Lower leg skin (tissue), 4 donors: ENCODE measurements at regions not wholly inside any gene's neighbourhood (a gene's known extent, or its start where the extent isn't known, plus 50 kb on each side); places are given as distances from the start of the nearest gene placed in this dataset.
"Not testable (repeated sequence)": the region's sequence is repeated elsewhere in the genome, so short reads cannot be mapped to it uniquely, and the experiment has no call there.

Experiments used
- DNase-seq, 2 donors: peaks; one replicate each; pipeline ENCODE4 v3.0.0-alpha.2; 2019; ENCODE audit warnings: low spot score in 2 of 2
- H3K4me3 ChIP-seq: fragments of 200-600 bp; sonication (generic); 2 replicates; pipeline ENCODE4 v1.5.1; 2017; ENCODE audit warnings: mild to moderate bottlenecking, low read depth; ENCODE audit not compliant: poor library complexity, severe bottlenecking
- POLR2A ChIP-seq, 2 donors: fragments of 450-650 bp; IDR thresholded peaks; one replicate each; pipeline ENCODE4 v1.6.1; 2016 to 2017; ENCODE audit warnings: antibody characterized with exemption in 2 of 2, mild to moderate bottlenecking in 1 of 2, moderate library complexity in 1 of 2
- WGBS, 2 donors: methylation state at CpG; one replicate each; pipeline ENCODE4 v1.1.5; 2018; 5-methylcytosine and 5-hydroxymethylcytosine counted together
- intact Hi-C: fragments of 100-400 bp; cut with DNase I; formaldehyde crosslinking; loops from one replicate; pipeline ENCODE4 v1.15.0; 2023; ENCODE audit warnings: low total_unique reads
- TF ChIP-seq, protein P1 (sequence below), 3 donors: fragments of 450-650 bp; IDR thresholded peaks; one replicate each; pipeline ENCODE4 v1.5.1; 2016; ENCODE audit warnings: antibody characterized with exemption in 3 of 3, mild to moderate bottlenecking in 3 of 3, moderate library complexity in 2 of 3

DNA sequence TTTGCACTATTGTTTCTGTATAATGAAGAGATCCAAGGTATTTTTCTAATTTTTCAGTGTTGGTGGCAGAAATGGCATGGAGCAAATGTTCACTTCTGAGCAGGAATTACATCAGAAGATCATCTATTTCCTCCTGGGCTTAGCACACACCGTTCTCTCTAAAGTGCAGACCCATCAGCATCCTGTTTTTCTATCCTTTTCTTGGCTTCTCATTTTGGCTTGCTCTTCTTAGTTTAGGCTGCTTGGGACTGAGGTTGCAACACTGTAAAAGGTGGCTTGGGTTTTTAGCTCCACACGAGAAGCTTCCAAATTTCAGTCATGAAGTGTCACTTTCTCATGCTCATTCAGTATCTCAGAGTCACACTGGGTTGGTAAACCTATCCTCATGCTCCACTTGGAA lies 79.9 kb upstream of the SMIM30 start:
- DNase-seq = no peak
- WGBS, 2 donors = 41 to 56% methylated on average over 2 of the region's 2 CpGs
- TF ChIP-seq, protein P1, sequence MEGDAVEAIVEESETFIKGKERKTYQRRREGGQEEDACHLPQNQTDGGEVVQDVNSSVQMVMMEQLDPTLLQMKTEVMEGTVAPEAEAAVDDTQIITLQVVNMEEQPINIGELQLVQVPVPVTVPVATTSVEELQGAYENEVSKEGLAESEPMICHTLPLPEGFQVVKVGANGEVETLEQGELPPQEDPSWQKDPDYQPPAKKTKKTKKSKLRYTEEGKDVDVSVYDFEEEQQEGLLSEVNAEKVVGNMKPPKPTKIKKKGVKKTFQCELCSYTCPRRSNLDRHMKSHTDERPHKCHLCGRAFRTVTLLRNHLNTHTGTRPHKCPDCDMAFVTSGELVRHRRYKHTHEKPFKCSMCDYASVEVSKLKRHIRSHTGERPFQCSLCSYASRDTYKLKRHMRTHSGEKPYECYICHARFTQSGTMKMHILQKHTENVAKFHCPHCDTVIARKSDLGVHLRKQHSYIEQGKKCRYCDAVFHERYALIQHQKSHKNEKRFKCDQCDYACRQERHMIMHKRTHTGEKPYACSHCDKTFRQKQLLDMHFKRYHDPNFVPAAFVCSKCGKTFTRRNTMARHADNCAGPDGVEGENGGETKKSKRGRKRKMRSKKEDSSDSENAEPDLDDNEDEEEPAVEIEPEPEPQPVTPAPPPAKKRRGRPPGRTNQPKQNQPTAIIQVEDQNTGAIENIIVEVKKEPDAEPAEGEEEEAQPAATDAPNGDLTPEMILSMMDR (IDR thresholded peaks at IDR 0.05) = no peak
- TF ChIP-seq POLR2A (IDR thresholded peaks at IDR 0.05) = no peak
- intact Hi-C loops = no loop called here
- no peak overlapping the region for H3K4me3 ChIP-seq

DNA sequence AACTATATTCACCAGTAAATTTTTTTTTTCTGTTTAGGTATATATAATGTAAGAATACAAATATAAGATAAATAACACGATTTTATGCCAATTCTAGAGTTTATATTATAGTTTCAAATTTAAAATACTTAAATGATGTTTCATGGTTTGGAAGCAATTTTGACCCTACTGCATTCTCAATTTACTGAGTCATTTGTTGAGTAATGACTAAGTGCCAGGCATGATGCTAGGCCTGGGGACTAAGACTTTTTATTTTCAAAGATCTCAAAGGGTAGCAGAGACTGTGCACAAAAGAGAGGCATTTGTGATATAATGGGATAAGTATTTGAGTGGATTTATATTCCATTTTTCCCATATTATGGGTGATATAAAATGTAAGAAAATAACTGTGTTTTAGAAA lies 78.9 kb upstream of the SMIM30 start:
- intact Hi-C loops = no loop called here
- no peak for TF ChIP-seq POLR2A (IDR thresholded peaks at IDR 0.05)
- TF ChIP-seq, protein P1 (IDR thresholded peaks at IDR 0.05) = no peak
- H3K4me3 ChIP-seq = no peak overlapping the region
- DNase-seq = no peak
- 56 to 59% methylated on average over 1 of the region's 1 CpG for WGBS, 2 donors

DNA sequence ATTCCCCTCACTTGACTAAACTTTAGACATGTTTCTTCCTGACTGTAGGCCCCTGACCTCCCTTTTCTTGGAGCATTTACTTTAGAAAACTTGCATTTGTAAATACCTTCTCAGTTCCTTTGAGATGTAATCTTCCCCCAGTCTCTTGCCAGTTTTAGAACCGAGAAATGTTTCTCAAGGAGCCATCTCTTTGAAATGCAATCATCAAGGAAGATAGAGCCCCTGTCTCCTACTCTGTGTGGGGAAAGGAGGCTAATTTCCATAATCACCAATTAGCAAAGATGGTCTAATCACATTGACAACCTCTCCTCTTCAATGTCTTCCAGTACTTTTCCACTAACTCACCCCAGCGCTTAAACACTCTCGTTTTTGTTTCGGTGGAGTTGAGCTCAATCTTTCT lies 70.0 kb upstream of the SMIM30 start:
- intact Hi-C loops = no loop called here
- 51 to 60% methylated on average over 4 of the region's 4 CpGs for WGBS, 2 donors

DNA sequence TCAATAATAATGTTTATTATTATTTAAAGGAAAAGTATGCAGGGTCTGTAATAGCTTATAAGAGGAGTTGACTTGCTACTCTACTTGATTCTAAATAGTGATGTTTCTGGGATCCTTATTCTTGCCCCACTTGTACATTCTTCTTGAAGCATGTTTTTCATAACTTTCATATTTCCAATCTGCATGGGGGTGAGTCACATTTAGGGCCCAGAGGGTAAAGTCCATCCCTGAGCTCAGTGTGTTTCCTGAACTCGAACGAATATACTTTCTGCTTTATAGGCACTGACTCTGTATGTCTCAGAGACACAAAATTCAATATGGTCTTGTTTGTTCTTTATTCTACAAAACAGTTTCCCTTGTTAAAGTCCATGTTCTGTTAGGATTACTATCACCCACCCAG lies 61.0 kb upstream of the SMIM30 start:
- TF ChIP-seq, protein P1 (IDR thresholded peaks at IDR 0.05) = no peak
- TF ChIP-seq POLR2A (IDR thresholded peaks at IDR 0.05) = no peak
- intact Hi-C loops = no loop called here
- no peak for DNase-seq
- WGBS, 2 donors = 67 to 80% methylated on average over 2 of the region's 2 CpGs
- H3K4me3 ChIP-seq = no peak overlapping the region

More for the DNA sequence above, 70.0 kb upstream of the SMIM30 start:
- H3K4me3 ChIP-seq = no peak overlapping the region
- DNase-seq = no peak
- TF ChIP-seq POLR2A (IDR thresholded peaks at IDR 0.05) = no peak
- TF ChIP-seq, protein P1 (IDR thresholded peaks at IDR 0.05) = no peak

DNA sequence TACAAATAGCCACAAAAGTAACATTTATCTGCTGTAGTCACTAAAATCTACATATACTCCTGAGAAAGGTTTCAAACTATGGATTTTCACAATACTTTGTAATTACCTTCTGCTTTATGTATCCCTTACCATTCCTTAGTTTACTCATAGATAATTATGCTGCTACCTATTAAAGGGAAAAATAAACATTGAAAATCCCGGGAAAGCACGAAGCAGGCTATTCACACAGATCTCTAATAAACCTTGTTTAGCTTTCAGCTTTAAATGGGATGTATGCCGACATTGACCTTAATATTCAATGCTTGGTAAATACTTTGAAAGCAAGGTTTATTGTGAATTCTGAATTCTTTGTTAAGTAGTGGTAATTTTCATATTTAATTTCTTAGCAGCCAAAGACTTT lies 58.5 kb upstream of the SMIM30 start:
- no peak overlapping the region for H3K4me3 ChIP-seq
- no peak for TF ChIP-seq POLR2A (IDR thresholded peaks at IDR 0.05)
- TF ChIP-seq, protein P1 (IDR thresholded peaks at IDR 0.05) = no peak
- DNase-seq = no peak
- 88 to 91% methylated on average over 3 of the region's 3 CpGs for WGBS, 2 donors
- intact Hi-C loops = no loop called here

DNA sequence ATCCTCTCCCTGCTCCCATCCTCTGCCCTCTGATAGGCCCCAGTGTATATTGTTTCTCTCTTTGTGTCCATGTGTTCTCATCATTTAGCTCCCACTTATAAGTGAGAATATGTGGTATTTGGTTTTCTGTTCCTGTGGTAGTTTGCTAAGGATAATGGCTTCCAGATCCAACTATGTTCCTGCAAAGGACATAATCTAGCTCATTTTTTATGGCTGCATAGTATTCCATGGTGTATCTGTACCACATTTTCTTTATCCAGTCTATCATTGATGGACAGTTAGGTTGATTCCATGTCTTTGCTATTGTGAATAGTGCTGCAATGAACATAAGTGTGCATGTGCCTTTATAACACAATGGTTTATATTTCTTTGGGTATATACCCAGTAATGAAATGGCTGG lies 57.8 kb upstream of the SMIM30 start:
- DNase-seq, H3K4me3 ChIP-seq, intact Hi-C loops: not testable (repeated sequence)
